Mucosa of descending colon (tissue), 3 donors: ENCODE measurements at regions not wholly inside any gene's neighbourhood (a gene's known extent, or its start where the extent isn't known, plus 50 kb on each side); places are given as distances from the start of the nearest gene placed in this dataset.

Experiments
- ATAC-seq: fragments of 200-7000 bp; cut with Tn5 transposase; one replicate; pipeline ENCODE4 v1.9.1; 2020; ENCODE audit warnings: mild to moderate bottlenecking, moderate library complexity
- DNase-seq, 3 donors: peaks; one replicate each; pipeline ENCODE4 v3.0.0-alpha.2; 2020
- H3K36me3 ChIP-seq: fragments of 200-600 bp; one replicate; pipeline ENCODE4 v1.8.0; 2021; ENCODE audit warnings: low read depth, mild to moderate bottlenecking
- H3K4me1 ChIP-seq: fragments of 200-600 bp; one replicate; pipeline ENCODE4 v1.8.0; 2021; ENCODE audit warnings: low read depth, mild to moderate bottlenecking
- H3K4me3 ChIP-seq: fragments of 200-600 bp; one replicate; pipeline ENCODE4 v1.8.0; 2021; ENCODE audit warnings: mild to moderate bottlenecking
- H3K9me3 ChIP-seq: fragments of 200-600 bp; one replicate; pipeline ENCODE4 v1.8.0; 2021; ENCODE audit warnings: mild to moderate bottlenecking
- CTCF ChIP-seq: fragments of 200-600 bp; IDR thresholded peaks from one replicate; pipeline ENCODE4 v1.8.0; 2022; ENCODE audit warnings: antibody characterized with exemption, mild to moderate bottlenecking
- intact Hi-C, 2 donors: fragments of 100-400 bp; cut with DNase I in 1 of 2; cut with micrococcal nuclease in 1 of 2; formaldehyde crosslinking; loops; one replicate each; pipeline versions ENCODE4 v1.11.0 to v1.11.1; 2022; cut with DNase I, micrococcal nuclease
- donor health status: DM: no; HTN: no; CAD: no; lungs with moderate emphysema.
- donor health status: DM: no; HTN: no; CAD: no.
- donor health status: DM: no; HTN: yes; CAD: no.

DNA sequence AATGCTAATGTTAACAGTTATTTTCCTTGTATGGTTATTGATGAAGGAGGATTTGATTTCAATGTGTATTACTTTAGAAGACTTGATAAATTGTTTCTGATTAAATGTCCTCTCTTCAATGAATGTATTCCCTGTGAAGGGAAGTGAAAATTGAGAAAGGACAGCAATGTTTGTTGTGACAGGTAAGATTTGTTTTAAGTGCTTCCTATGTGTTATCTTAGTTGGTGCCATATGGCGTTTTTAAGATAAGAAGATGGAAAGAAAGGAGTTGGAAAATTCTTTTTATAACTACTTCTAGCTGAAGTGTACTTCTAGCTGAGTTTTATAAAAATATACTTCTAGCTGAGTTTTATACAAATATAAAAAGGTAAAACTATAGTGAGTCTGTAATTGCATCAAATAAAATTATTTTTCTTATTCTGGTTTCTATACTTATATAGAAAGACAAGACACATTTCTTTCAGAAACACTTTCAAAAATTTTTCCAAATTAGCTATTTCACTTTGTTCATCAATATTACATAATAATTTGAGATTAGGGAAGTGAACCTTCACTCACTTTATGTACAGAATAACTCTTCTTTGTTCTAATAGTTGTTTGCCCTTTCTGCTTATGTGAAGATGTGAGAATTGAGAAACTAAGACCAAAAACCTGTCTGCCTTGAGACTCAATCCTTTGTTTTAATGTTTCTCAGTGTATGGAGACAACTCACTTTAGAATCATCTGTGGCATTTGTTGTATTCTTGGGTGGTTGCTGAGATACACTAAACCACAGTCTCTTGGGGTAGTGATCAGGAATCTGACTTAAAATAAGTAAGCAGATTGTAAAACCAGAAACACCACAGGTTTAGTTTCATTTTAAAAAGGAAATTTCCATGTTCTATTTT lies 382.9 kb upstream of the B3GALT2 start:
- Histone ChIP-seq H3K4me3 (no peak overlapping the region), H3K36me3 (no peaks in the 10 kb centered on the region), H3K9me3 (peaks cover 6% of the 10 kb centered on the region), H3K4me1 (no peaks in the 10 kb centered on the region)
- no peak for TF ChIP-seq CTCF
- intact Hi-C loops: no loop called here
- ATAC-seq (peak; percentile 46), DNase-seq (no peak)

- no peak for TF ChIP-seq CTCF
- intact Hi-C loops: no loop called here
- peak; percentile 36 for ATAC-seq
- no peaks in the 10 kb centered on the region for H3K36me3 ChIP-seq
- H3K9me3 ChIP-seq: peaks cover 6% of the 10 kb centered on the region
- H3K4me1 ChIP-seq: no peaks in the 10 kb centered on the region
- DNase-seq: no peak
- no peak overlapping the region for H3K4me3 ChIP-seq
Observed at GRCh38 chr1:193568512-193568911, 382.1 kb upstream of the B3GALT2 start.

GRCh38 chr1:193567937-193568336 lies 381.5 kb upstream of the B3GALT2 start:
- Histone ChIP-seq H3K4me3 (no peak overlapping the region), H3K9me3 (peaks cover 6% of the 10 kb centered on the region), H3K36me3 (no peaks in the 10 kb centered on the region), H3K4me1 (no peaks in the 10 kb centered on the region)
- no peak for TF ChIP-seq CTCF
- ATAC-seq (no peak), DNase-seq (no peak)
- intact Hi-C loops: no loop called here

DNA sequence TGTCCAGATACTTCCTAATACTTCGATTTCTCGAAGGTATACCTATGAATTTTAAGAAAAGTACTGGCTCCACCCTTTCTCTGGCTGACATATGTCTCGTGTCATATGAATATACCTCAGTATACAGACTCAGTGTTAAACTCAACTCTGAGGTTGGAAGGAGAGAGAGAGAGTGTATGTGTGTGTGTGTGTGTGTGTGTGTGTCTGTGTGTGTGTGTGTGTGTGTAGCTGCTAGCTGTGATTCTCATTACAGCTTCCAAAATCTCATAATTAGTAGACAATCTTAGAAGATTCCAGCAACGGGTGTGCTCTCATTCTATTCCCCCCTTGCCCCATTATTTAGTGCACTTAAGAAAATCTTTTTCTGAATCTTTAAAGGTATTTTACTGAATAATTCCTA lies 380.3 kb upstream of the B3GALT2 start:
- H3K4me1 ChIP-seq: no peaks in the 10 kb centered on the region
- peaks cover under 1% of the 10 kb centered on the region for H3K9me3 ChIP-seq
- no peak overlapping the region for H3K4me3 ChIP-seq
- H3K36me3 ChIP-seq: no peaks in the 10 kb centered on the region
- ATAC-seq: no peak
- no peak for DNase-seq
- intact Hi-C loops: no loop called here
- TF ChIP-seq CTCF: no peak

- Histone ChIP-seq H3K9me3 (no peaks in the 10 kb centered on the region), H3K4me3 (no peak overlapping the region), H3K4me1 (no peaks in the 10 kb centered on the region), H3K36me3 (no peaks in the 10 kb centered on the region)
- no peak for DNase-seq
- intact Hi-C loops: no loop called here
- ATAC-seq: no peak
- no peak for TF ChIP-seq CTCF
Observed at GRCh38 chr1:193565971-193566577, 379.7 kb upstream of the B3GALT2 start.
